ENCODE measurements at regions not wholly inside any gene's neighbourhood (a gene's known extent, or its start where the extent isn't known, plus 50 kb on each side); places are given as distances from the start of the nearest gene placed in this dataset.

GRCh38 chr16:16905850-16906249 lies 526.9 kb downstream of the NPIPA7 start:
- H3K79me2 ChIP-seq (ENCODE audit: control insufficient read depth in 1 of 2, insufficient read depth in 2 of 2, low read length in 2 of 2), result no peaks in the 10 kb centered on the region
- H3K4me3 ChIP-seq (ENCODE audit: extremely low read depth in 1 of 4, insufficient read depth in 2 of 4, low read depth in 3 of 4, low read length in 4 of 4), result no peak overlapping the region
- no peak overlapping the region for H4K91ac ChIP-seq (replicated peaks; ENCODE audit: insufficient read length, low read length)
- H3K14ac ChIP-seq (ENCODE audit: insufficient read length), result no peak overlapping the region
- H2BK12ac ChIP-seq (ENCODE audit: low read depth, low read length), result no peak overlapping the region
- no peak overlapping the region for H2BK5ac ChIP-seq (ENCODE audit: low read depth, low read length)
- H3K9me3 ChIP-seq (ENCODE audit: insufficient read depth in 2 of 2, low read depth in 1 of 2, low read length in 1 of 2), result no peaks in the 10 kb centered on the region
- H4K8ac ChIP-seq (ENCODE audit: extremely low read depth, insufficient read depth, low read length), result no peak overlapping the region
- no peak overlapping the region for H2BK20ac ChIP-seq (ENCODE audit: low read length)
- no peak overlapping the region for H3K56ac ChIP-seq (replicated peaks; ENCODE audit: insufficient read length, low read depth, low read length)
- no peak overlapping the region for H3K4ac ChIP-seq (replicated peaks; ENCODE audit: insufficient read length, low read depth, low read length)
- H4K20me1 ChIP-seq (replicated peaks in 1 of 2; ENCODE audit: control insufficient read depth in 1 of 2, insufficient read depth in 2 of 2, low read length in 2 of 2), result no peaks in the 10 kb centered on the region
- H3K18ac ChIP-seq (ENCODE audit: extremely low read depth, low read length), result no peak overlapping the region
- no peak overlapping the region for H3K4me2 ChIP-seq (ENCODE audit: insufficient read depth in 1 of 2, low read depth in 2 of 2, low read length in 2 of 2)
- H2BK120ac ChIP-seq (replicated peaks; ENCODE audit: low read depth, low read length), result no peak overlapping the region
- POLR2A ChIA-PET (ENCODE audit: partially characterized antibody), result no interaction called here
- CTCF ChIA-PET (ENCODE audit: partially characterized antibody), result no interaction called here
- FAIRE-seq, result no peak
- no peaks in the 10 kb centered on the region for H3K4me1 ChIP-seq (replicated peaks in 1 of 4; ENCODE audit: control insufficient read depth in 3 of 4, insufficient read depth in 4 of 4, low read length in 3 of 4)
- no peaks in the 10 kb centered on the region for H3K27me3 ChIP-seq (replicated peaks in 1 of 4; ENCODE audit: control insufficient read depth in 3 of 4, extremely low read depth in 1 of 4, insufficient read depth in 3 of 4, low read length in 3 of 4)
- no peak overlapping the region for H3K23ac ChIP-seq (ENCODE audit: insufficient read length)
- DNase-seq (ENCODE audit: low read depth in 1 of 2, low spot score in 2 of 2), result no peak
- no peak overlapping the region for H2BK15ac ChIP-seq (ENCODE audit: low read length)
- WGBS, 2 experiments (ENCODE audit: extremely low coverage in 1 of 2, insufficient coverage in 1 of 2, insufficient read length in 1 of 2, insufficient replicate concordance in 2 of 2, low coverage in 1 of 2, low lambda C conversion rate in 2 of 2, missing lambda C conversion rate in 1 of 2), result 85% methylated on average over 3 of the region's 3 CpGs; no CpG with 5 or more reads in 1 of the 2 experiments
- TF ChIP-seq POLR2AphosphoS5 (IDR thresholded peaks at IDR 0.05; ENCODE audit: low read depth, low read length), result no peak
- no peak for TF ChIP-seq CTCF (IDR thresholded peaks at IDR 0.05; ENCODE audit: control extremely low read depth in 1 of 3, insufficient read depth in 1 of 3, low read depth in 1 of 3, low read length in 3 of 3)
- no peak for TF ChIP-seq SP1 (IDR thresholded peaks at IDR 0.05; ENCODE audit: low read depth, low read length)
- TF ChIP-seq JUN (IDR thresholded peaks at IDR 0.05; ENCODE audit: low read depth, low read length), result no peak
- no peak for TF ChIP-seq CHD1 (IDR thresholded peaks at IDR 0.05; ENCODE audit: low read depth, low read length)
- TF ChIP-seq HDAC6 (IDR thresholded peaks at IDR 0.05; ENCODE audit: low read depth, low read length), result no peak
- no peak for TF ChIP-seq TCF12 (IDR thresholded peaks at IDR 0.05; ENCODE audit: low read depth, low read length)
- TF ChIP-seq POLR2A (IDR thresholded peaks at IDR 0.05; ENCODE audit: control extremely low read depth in 1 of 2, low read depth in 2 of 2, low read length in 2 of 2), result no peak
- TF ChIP-seq KDM4A (IDR thresholded peaks at IDR 0.05; ENCODE audit: low read depth, low read length, severe bottlenecking), result no peak
- TF ChIP-seq HDAC2 (IDR thresholded peaks at IDR 0.05; ENCODE audit: borderline replicate concordance in 1 of 2, low read depth in 2 of 2, low read length in 2 of 2), result no peak
- no peak for TF ChIP-seq GTF2F1 (IDR thresholded peaks at IDR 0.05; ENCODE audit: borderline replicate concordance, low read depth, low read length)
- no peak for TF ChIP-seq JUND (IDR thresholded peaks at IDR 0.05; ENCODE audit: low read length)
- no peak overlapping the region for H3K9ac ChIP-seq (replicated peaks in 1 of 4; ENCODE audit: extremely low read depth in 1 of 4, low read depth in 3 of 4, low read length in 3 of 4)
- no peaks in the 10 kb centered on the region for H3K36me3 ChIP-seq (ENCODE audit: control insufficient read depth in 2 of 4, insufficient read depth in 4 of 4, low read length in 3 of 4)
- H2AK5ac ChIP-seq (ENCODE audit: low read depth, low read length), result no peak overlapping the region
- no peak overlapping the region for H2AFZ ChIP-seq (ENCODE audit: low read length)
- H3K27ac ChIP-seq (ENCODE audit: low read depth, low read length), result no peak overlapping the region; the same call in 1 of the 2 replicates
- H3K79me1 ChIP-seq (ENCODE audit: low read depth, low read length), result no peaks in the 10 kb centered on the region
- peaks cover 3% of the 10 kb centered on the region; the same call in 1 of the 2 replicates for H3K23me2 ChIP-seq (ENCODE audit: low read depth, low read length)
- no peak overlapping the region for H4K5ac ChIP-seq (ENCODE audit: insufficient read length, low read depth, low read length)

Measured in H1 (cell line).